Naive B cell (primary cell): ENCODE measurements at regions not wholly inside any gene's neighbourhood (a gene's known extent, or its start where the extent isn't known, plus 50 kb on each side); places are given as distances from the start of the nearest gene placed in this dataset.

ENCODE experiments used
- ATAC-seq, 2 donors: fragments of 150-1000 bp; cut with Tn5 transposase; 2 replicates each; pipeline ENCODE4 v1.10.0; 2021; ENCODE audit warnings: low read depth in 2 of 2, mild to moderate bottlenecking in 2 of 2, moderate library complexity in 2 of 2
- DNase-seq: peaks from one replicate; pipeline ENCODE4 v3.0.0; 2022
- H3K27ac Mint-ChIP-seq, 6 donors: one replicate each; pipeline ENCODE4 v1.8.0; 2020 to 2022; ENCODE audit warnings: mild to moderate bottlenecking in 6 of 6, mixed read lengths in 6 of 6, moderate library complexity in 5 of 6, inconsistent platforms in 2 of 6
- H3K27me3 Mint-ChIP-seq, 3 donors: one replicate each; pipeline ENCODE4 v1.8.0; 2021 to 2022; ENCODE audit warnings: mixed read lengths in 3 of 3, mild to moderate bottlenecking in 1 of 3
- H3K36me3 Mint-ChIP-seq, 2 donors: one replicate each; pipeline ENCODE4 v1.8.0; 2020 to 2022; ENCODE audit warnings: mixed read lengths in 2 of 2, inconsistent platforms in 1 of 2, mild to moderate bottlenecking in 1 of 2
- H3K4me1 Mint-ChIP-seq, 3 donors: one replicate each; pipeline ENCODE4 v1.8.0; 2020 to 2022; ENCODE audit warnings: mixed read lengths in 3 of 3, inconsistent platforms in 1 of 3, mild to moderate bottlenecking in 1 of 3, moderate library complexity in 1 of 3
- H3K4me3 Mint-ChIP-seq, 8 donors: one replicate each; pipeline ENCODE4 v1.8.0; 2020 to 2022; ENCODE audit warnings: mild to moderate bottlenecking in 8 of 8, mixed read lengths in 8 of 8, moderate library complexity in 8 of 8, inconsistent platforms in 2 of 8
- H3K9me3 Mint-ChIP-seq, 7 donors: one replicate each; pipeline ENCODE4 v1.8.0; 2020 to 2022; ENCODE audit warnings: mixed read lengths in 7 of 7, mild to moderate bottlenecking in 5 of 7, inconsistent platforms in 2 of 7, moderate library complexity in 1 of 7

GRCh38 chr15:69824075-69824876 is 273.4 kb downstream of the TLE3 start:
- Mint-ChIP-seq H3K27me3 (peaks cover 8 to 34% (median 27%) of the 10 kb centered on the region in 3 donors), H3K27ac (no peak overlapping the region), H3K4me1 (peaks cover 0 to 4% (median 0%) of the 10 kb centered on the region in 3 donors), H3K36me3 (no peaks in the 10 kb centered on the region), H3K4me3 (no peak overlapping the region), H3K9me3 (no peaks in the 10 kb centered on the region)
- no peak for ATAC-seq
- no peak for DNase-seq

- Mint-ChIP-seq H3K4me1 (peaks cover 0 to 4% (median 0%) of the 10 kb centered on the region in 3 donors), H3K27me3 (peaks cover 8 to 37% (median 26%) of the 10 kb centered on the region in 3 donors), H3K27ac (no peak overlapping the region), H3K4me3 (no peak overlapping the region), H3K36me3 (no peaks in the 10 kb centered on the region), H3K9me3 (peaks cover 0 to 4% (median 0%) of the 10 kb centered on the region in 7 donors)
- DNase-seq (no peak), ATAC-seq (no peak)
Measured at GRCh38 chr15:69824877-69825406, 272.8 kb downstream of the TLE3 start.

GRCh38 chr15:69825941-69826818 is 271.5 kb downstream of the TLE3 start:
- H3K27me3 Mint-ChIP-seq = peaks cover 8 to 38% (median 27%) of the 10 kb centered on the region in 3 donors
- H3K27ac Mint-ChIP-seq = peak overlapping the region in 1 of 6 donors; percentile 30
- DNase-seq (no peak), ATAC-seq (no peak)
- no peak overlapping the region for H3K4me3 Mint-ChIP-seq
- no peaks in the 10 kb centered on the region for H3K36me3 Mint-ChIP-seq
- peaks cover 0 to 4% (median 0%) of the 10 kb centered on the region in 7 donors for H3K9me3 Mint-ChIP-seq
- H3K4me1 Mint-ChIP-seq = peaks cover 0 to 4% (median 0%) of the 10 kb centered on the region in 3 donors

GRCh38 chr15:69826819-69827175 is 270.9 kb downstream of the TLE3 start:
- no peak for DNase-seq
- H3K4me3 Mint-ChIP-seq = peak overlapping the region in 1 of 8 donors; percentile 48
- no peaks in the 10 kb centered on the region for H3K36me3 Mint-ChIP-seq
- peak overlapping the region in 1 of 6 donors; percentile 30 for H3K27ac Mint-ChIP-seq
- H3K9me3 Mint-ChIP-seq = peaks cover 0 to 4% (median 0%) of the 10 kb centered on the region in 7 donors
- ATAC-seq = no peak
- H3K4me1 Mint-ChIP-seq = peaks cover 0 to 4% (median 0%) of the 10 kb centered on the region in 3 donors
- peaks cover 8 to 40% (median 30%) of the 10 kb centered on the region in 3 donors for H3K27me3 Mint-ChIP-seq

GRCh38 chr15:69827751-69828150 is 270.0 kb downstream of the TLE3 start:
- H3K9me3 Mint-ChIP-seq = peaks cover 0 to 4% (median 0%) of the 10 kb centered on the region in 7 donors
- H3K27me3 Mint-ChIP-seq = peaks cover 8 to 43% (median 34%) of the 10 kb centered on the region in 3 donors
- H3K4me3 Mint-ChIP-seq = no peak overlapping the region
- H3K27ac Mint-ChIP-seq = no peak overlapping the region
- H3K36me3 Mint-ChIP-seq = no peaks in the 10 kb centered on the region
- no peak for ATAC-seq
- no peak for DNase-seq
- H3K4me1 Mint-ChIP-seq = peaks cover 0 to 4% (median 0%) of the 10 kb centered on the region in 3 donors

DNA sequence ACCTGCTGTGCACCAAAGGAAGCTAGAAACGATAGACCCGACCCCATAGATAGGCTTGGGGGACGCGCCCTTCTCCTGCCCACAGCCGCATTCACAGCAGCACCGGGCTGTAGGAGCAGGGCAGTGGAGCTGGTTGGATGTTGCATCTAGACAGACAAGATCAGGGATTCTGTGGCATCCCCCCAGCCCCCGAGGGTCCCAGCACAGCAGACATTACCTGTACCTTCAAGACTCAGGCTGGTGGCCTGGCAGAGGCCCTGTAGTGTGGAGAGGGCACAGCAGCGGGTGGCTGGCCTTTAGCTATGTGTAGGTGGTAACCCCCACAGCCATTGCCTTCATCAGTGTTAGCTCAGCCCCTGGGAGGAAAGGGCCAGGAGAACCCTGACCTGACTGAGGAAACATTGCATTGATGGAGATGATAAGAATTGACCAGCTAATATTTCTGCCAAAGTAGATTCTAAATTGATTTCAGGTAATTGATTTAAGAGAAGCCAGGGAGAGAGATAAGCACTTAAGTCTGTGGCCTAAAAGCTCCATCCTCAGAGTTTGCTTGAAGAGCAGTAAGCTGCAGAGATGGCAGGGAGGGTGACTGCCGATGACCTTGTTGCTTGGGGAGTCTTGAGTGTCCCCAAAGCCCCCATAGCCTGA is 269.4 kb downstream of the TLE3 start:
- no peak for ATAC-seq
- Mint-ChIP-seq H3K4me3 (no peak overlapping the region), H3K27ac (no peak overlapping the region), H3K4me1 (peaks cover 0 to 4% (median 0%) of the 10 kb centered on the region in 3 donors), H3K9me3 (peaks cover 0 to 4% (median 0%) of the 10 kb centered on the region in 7 donors), H3K36me3 (no peaks in the 10 kb centered on the region), H3K27me3 (peaks cover 8 to 49% (median 39%) of the 10 kb centered on the region in 3 donors)
- no peak for DNase-seq

GRCh38 chr15:69829974-69830373 is 267.7 kb downstream of the TLE3 start:
- ATAC-seq (no peak), DNase-seq (no peak)
- peaks cover 0 to 51% (median 45%) of the 10 kb centered on the region in 3 donors for H3K27me3 Mint-ChIP-seq
- H3K4me3 Mint-ChIP-seq = no peak overlapping the region
- no peaks in the 10 kb centered on the region for H3K36me3 Mint-ChIP-seq
- H3K9me3 Mint-ChIP-seq = peaks cover 0 to 4% (median 0%) of the 10 kb centered on the region in 7 donors
- peak overlapping the region in 1 of 6 donors; percentile 37 for H3K27ac Mint-ChIP-seq
- peaks cover 0 to 4% (median 0%) of the 10 kb centered on the region in 3 donors for H3K4me1 Mint-ChIP-seq

DNA sequence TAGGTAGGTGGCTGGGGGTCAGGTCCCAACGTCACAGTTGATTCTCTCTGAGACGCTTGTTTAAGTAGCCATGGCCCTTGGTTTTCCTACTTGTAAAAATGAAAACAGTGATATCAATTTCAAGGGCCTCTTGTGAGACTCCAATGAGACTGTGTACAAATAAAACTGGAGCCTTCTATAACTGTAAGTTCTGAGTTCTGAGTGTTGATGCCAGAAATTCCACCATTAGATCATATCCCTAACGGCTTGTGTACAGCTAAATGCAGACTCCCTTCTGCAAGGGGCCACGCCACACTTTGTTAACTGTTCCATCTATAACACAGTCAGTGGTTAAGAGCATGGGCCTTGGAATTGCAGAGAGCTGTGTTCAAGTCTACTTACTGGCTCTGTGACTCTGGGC is 267.3 kb downstream of the TLE3 start:
- ATAC-seq (no peak), DNase-seq (no peak)
- Mint-ChIP-seq H3K4me3 (no peak overlapping the region), H3K4me1 (peaks cover 0 to 4% (median 0%) of the 10 kb centered on the region in 3 donors), H3K27me3 (peaks cover 2 to 46% (median 43%) of the 10 kb centered on the region in 3 donors), H3K27ac (peak overlapping the region in 1 of 6 donors; percentile 37), H3K36me3 (no peaks in the 10 kb centered on the region), H3K9me3 (peaks cover 0 to 4% (median 0%) of the 10 kb centered on the region in 7 donors)

DNA sequence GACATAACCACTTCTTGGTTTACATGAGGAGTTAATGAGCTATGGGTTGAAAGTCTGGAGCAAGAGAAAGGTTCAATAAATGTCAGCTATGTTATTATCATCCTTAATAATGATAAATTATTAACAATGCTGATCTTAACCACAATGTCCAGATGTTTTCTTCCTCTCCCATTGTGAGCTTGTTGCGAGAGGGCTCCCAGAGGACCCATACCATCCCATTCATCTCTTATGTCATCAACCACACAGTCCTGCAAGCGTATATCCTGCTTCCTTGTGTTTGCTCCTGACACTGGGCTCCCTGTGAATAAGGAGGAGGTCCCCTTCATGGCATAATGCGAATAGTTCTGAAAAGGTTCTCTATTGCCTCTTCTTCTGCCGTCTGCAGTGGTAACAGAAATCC is 266.8 kb downstream of the TLE3 start:
- H3K4me1 Mint-ChIP-seq = peaks cover 0 to 4% (median 0%) of the 10 kb centered on the region in 3 donors

DNA sequence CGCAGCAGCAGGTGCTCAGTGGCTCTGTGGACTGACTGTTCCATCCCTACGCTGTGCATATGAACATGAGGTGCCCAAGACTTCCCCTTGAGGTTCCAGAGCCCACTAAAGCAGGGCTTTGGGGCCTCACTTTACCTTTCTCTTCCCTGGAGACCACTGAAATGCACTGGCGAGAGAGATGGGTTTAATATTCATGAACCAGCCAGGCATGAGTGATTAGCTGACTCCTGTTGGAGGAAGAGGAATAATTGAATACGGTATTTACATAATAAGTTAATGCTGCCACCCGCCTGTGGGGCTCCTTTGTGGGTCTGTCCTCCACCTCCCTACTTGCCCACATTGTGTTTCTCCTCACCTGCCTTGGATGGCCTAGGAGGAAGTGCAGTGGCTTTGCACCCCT is 263.4 kb downstream of the TLE3 start:
- H3K9me3 Mint-ChIP-seq = peaks cover 0 to 4% (median 0%) of the 10 kb centered on the region in 7 donors
- H3K36me3 Mint-ChIP-seq = no peaks in the 10 kb centered on the region
- ATAC-seq (no peak), DNase-seq (no peak)
- H3K4me1 Mint-ChIP-seq = no peaks in the 10 kb centered on the region
- H3K27ac Mint-ChIP-seq = no peak overlapping the region
- H3K27me3 Mint-ChIP-seq = peaks cover 7 to 50% (median 47%) of the 10 kb centered on the region in 3 donors
- no peak overlapping the region for H3K4me3 Mint-ChIP-seq

More for the DNA sequence above, 266.8 kb downstream of the TLE3 start:
- DNase-seq (no peak), ATAC-seq (no peak)
- Mint-ChIP-seq H3K4me3 (no peak overlapping the region), H3K27me3 (peaks cover 6 to 46% (median 43%) of the 10 kb centered on the region in 3 donors), H3K36me3 (no peaks in the 10 kb centered on the region), H3K27ac (no peak overlapping the region), H3K9me3 (peaks cover 0 to 4% (median 0%) of the 10 kb centered on the region in 7 donors)

GRCh38 chr15:69834761-69835160 is 263.0 kb downstream of the TLE3 start:
- Mint-ChIP-seq H3K36me3 (no peaks in the 10 kb centered on the region), H3K4me3 (no peak overlapping the region), H3K27me3 (peaks cover 7 to 46% (median 45%) of the 10 kb centered on the region in 3 donors), H3K9me3 (peaks cover 0 to under 1% (median 0%) of the 10 kb centered on the region in 7 donors), H3K27ac (no peak overlapping the region), H3K4me1 (no peaks in the 10 kb centered on the region)
- DNase-seq = no peak
- ATAC-seq = no peak

- no peaks in the 10 kb centered on the region for H3K36me3 Mint-ChIP-seq
- DNase-seq = no peak
- H3K27ac Mint-ChIP-seq = no peak overlapping the region
- no peaks in the 10 kb centered on the region for H3K4me1 Mint-ChIP-seq
- no peak for ATAC-seq
- H3K27me3 Mint-ChIP-seq = peaks cover 7 to 43% (median 42%) of the 10 kb centered on the region in 3 donors
- H3K9me3 Mint-ChIP-seq = no peaks in the 10 kb centered on the region
- no peak overlapping the region for H3K4me3 Mint-ChIP-seq
Measured at GRCh38 chr15:69836048-69836447, 261.7 kb downstream of the TLE3 start.
